MM.1S (cell line): ENCODE measurements at regions not wholly inside any gene's neighbourhood (a gene's known extent, or its start where the extent isn't known, plus 50 kb on each side); places are given as distances from the start of the nearest gene placed in this dataset.

ENCODE experiments used
- EZH2phosphoT487 ChIP-seq: fragments of 300-600 bp; sonication (generic); IDR thresholded peaks from 2 replicates; pipeline ENCODE4 v1.6.1; 2018; ENCODE audit warnings: antibody characterized with exemption, low read length
- TF ChIP-seq, protein P1 (sequence below): fragments of 300-600 bp; sonication (generic); IDR thresholded peaks from 2 replicates; pipeline ENCODE4 v1.5.1; 2016; ENCODE audit warnings: antibody characterized with exemption, low read length, mixed read lengths

DNA sequence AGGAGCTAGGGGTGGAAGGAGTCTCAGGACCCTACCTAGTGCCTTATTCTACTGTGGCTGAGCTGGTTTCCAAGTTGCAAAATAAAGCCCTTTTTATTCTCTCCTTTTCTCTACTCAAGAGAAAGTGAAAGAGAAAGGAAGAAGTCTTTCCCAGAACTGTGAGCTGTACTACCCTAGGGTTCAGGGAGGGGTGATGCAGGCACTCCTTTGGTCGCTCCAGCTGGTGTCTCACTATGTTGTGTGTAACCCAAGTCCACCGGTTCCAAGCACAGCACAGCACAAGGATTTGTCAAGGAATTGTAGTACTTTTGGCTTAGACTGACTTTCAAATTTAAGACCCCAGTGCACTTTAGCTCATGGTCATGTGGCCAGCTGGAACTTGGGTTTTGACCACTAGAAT lies 1721.7 kb downstream of the OTOL1 start:
- TF ChIP-seq, protein P1, sequence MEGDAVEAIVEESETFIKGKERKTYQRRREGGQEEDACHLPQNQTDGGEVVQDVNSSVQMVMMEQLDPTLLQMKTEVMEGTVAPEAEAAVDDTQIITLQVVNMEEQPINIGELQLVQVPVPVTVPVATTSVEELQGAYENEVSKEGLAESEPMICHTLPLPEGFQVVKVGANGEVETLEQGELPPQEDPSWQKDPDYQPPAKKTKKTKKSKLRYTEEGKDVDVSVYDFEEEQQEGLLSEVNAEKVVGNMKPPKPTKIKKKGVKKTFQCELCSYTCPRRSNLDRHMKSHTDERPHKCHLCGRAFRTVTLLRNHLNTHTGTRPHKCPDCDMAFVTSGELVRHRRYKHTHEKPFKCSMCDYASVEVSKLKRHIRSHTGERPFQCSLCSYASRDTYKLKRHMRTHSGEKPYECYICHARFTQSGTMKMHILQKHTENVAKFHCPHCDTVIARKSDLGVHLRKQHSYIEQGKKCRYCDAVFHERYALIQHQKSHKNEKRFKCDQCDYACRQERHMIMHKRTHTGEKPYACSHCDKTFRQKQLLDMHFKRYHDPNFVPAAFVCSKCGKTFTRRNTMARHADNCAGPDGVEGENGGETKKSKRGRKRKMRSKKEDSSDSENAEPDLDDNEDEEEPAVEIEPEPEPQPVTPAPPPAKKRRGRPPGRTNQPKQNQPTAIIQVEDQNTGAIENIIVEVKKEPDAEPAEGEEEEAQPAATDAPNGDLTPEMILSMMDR, result peak; percentile 21; the same call in 1 of the 2 replicates
- no peak for TF ChIP-seq EZH2phosphoT487
